HG03558 (cell line): ENCODE measurements at regions not wholly inside any gene's neighbourhood (a gene's known extent, or its start where the extent isn't known, plus 50 kb on each side); places are given as distances from the start of the nearest gene placed in this dataset.
"Not testable (repeated sequence)": the region's sequence is repeated elsewhere in the genome, so short reads cannot be mapped to it uniquely, and the experiment has no call there.

Source experiments
- ATAC-seq: cut with Tn5 transposase; IDR thresholded peaks from one replicate; pipeline ENCODE4 v1.9.1; 2021; ENCODE audit warnings: moderate number of reproducible peaks; ENCODE audit not compliant: unreplicated experiment; ENCODE audit errors: extremely low read depth

- ATAC-seq, result no peak
Measured at GRCh38 chr20:29497261-29497671, 1760.2 kb upstream of the DEFB115 start.

- not testable (repeated sequence) for ATAC-seq
Measured at GRCh38 chr20:29497684-29498083, 1759.8 kb upstream of the DEFB115 start.

- ATAC-seq, result not testable (repeated sequence)
Measured at GRCh38 chr20:29500738-29501137, 1756.7 kb upstream of the DEFB115 start.

GRCh38 chr20:29514634-29515033, 1742.8 kb upstream of the DEFB115 start:
- ATAC-seq, result not testable (repeated sequence)

GRCh38 chr20:29516847-29517246, 1740.6 kb upstream of the DEFB115 start:
- not testable (repeated sequence) for ATAC-seq

- ATAC-seq, result not testable (repeated sequence)
Measured at GRCh38 chr20:29519610-29520241, 1737.7 kb upstream of the DEFB115 start.

- not testable (repeated sequence) for ATAC-seq
Measured at GRCh38 chr20:29533566-29534177, 1723.8 kb upstream of the DEFB115 start.

- ATAC-seq, result not testable (repeated sequence)
Measured at GRCh38 chr20:29566901-29567635, 1690.4 kb upstream of the DEFB115 start.

- ATAC-seq, result not testable (repeated sequence)
Measured at GRCh38 chr20:29567671-29568070, 1689.8 kb upstream of the DEFB115 start.

- not testable (repeated sequence) for ATAC-seq
Measured at GRCh38 chr20:29570126-29570525, 1687.3 kb upstream of the DEFB115 start.

GRCh38 chr20:29589530-29589929, 1667.9 kb upstream of the DEFB115 start:
- ATAC-seq, result not testable (repeated sequence)

GRCh38 chr20:29604163-29604562, 1653.3 kb upstream of the DEFB115 start:
- ATAC-seq, result not testable (repeated sequence)

GRCh38 chr20:29606171-29606570, 1651.3 kb upstream of the DEFB115 start:
- not testable (repeated sequence) for ATAC-seq

GRCh38 chr20:29629395-29629794, 1628.1 kb upstream of the DEFB115 start:
- not testable (repeated sequence) for ATAC-seq
